ENCODE measurements at regions not wholly inside any gene's neighbourhood (a gene's known extent, or its start where the extent isn't known, plus 50 kb on each side); places are given as distances from the start of the nearest gene placed in this dataset.

DNA sequence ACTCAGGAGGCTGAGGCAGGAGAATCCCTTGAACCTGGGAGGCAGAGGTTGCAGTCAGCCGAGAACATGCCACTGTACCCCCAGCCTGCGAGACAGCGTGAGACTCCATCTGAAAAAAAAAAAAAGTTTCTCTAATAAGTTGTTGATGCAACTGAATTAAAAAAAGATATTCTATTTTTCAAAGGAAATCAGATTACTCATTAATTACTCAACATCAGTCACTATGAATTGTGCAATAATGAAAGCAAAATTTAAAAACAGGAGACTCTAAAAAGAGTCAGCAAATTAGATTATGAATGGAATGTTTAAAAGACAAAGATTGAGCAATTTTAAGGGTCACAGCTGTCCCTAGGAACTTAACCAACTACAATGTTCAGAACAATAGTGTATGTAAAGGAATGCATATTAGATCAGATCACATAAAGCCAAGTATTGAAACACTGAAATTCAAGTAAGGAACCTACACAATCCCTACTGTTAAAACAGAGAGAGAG is 60.2 kb upstream of the SLC4A7 start:
- Histone ChIP-seq H3K4me3 (ENCODE audit: low read depth, low read length) (no peak overlapping the region), H3K27ac (peak overlapping the region; percentile 74), H3K27me3 (replicated peaks) (no peaks in the 10 kb centered on the region), H3K36me3 (replicated peaks) (no peaks in the 10 kb centered on the region)
- TF ChIP-seq CTCF (IDR thresholded peaks at IDR 0.05; ENCODE audit: low read depth, low read length, missing control alignments), result no peak
- in situ Hi-C loops (cut with HindIII; ENCODE audit: low pct_ligation_motif_present, low sequenced_read_pairs), result no loop called here
- no peak for DNase-seq

DNA sequence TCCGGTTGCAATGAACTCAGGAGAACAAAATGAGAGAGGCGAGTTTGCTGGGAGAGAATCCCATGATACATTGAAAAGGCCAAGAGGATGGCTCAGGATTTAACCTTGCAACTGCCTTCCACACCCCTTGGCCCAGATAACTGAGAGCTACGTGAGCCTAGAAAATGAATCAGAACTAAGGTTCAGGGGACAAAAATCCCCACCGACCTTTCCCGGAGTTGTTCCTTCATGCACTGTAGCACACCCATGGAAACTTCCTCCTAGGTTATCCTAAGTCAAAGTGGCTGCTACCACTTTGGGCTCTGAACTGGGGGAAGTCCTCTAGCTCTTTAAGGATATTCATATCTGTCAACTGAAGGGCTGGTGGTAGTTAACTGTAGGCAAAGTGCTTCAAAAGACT is 58.3 kb upstream of the SLC4A7 start:
- no peaks in the 10 kb centered on the region for H3K27me3 ChIP-seq (replicated peaks)
- TF ChIP-seq CTCF (IDR thresholded peaks at IDR 0.05; ENCODE audit: low read depth, low read length, missing control alignments), result no peak
- in situ Hi-C loops (cut with HindIII; ENCODE audit: low pct_ligation_motif_present, low sequenced_read_pairs), result no loop called here
- H3K36me3 ChIP-seq (replicated peaks), result no peaks in the 10 kb centered on the region
- H3K27ac ChIP-seq, result no peak overlapping the region
- no peak for DNase-seq
- no peak overlapping the region for H3K4me3 ChIP-seq (ENCODE audit: low read depth, low read length)

- TF ChIP-seq CTCF (IDR thresholded peaks at IDR 0.05; ENCODE audit: low read depth, low read length, missing control alignments), result no peak
- Histone ChIP-seq H3K27ac (no peak overlapping the region), H3K27me3 (replicated peaks) (no peaks in the 10 kb centered on the region), H3K4me3 (ENCODE audit: low read depth, low read length) (no peak overlapping the region), H3K36me3 (replicated peaks) (no peaks in the 10 kb centered on the region)
- no peak for DNase-seq
- in situ Hi-C loops (cut with HindIII; ENCODE audit: low pct_ligation_motif_present, low sequenced_read_pairs), result no loop called here
These were observed 56.0 kb upstream of the SLC4A7 start for GRCh38 chr3:27540231-27540630.

DNA sequence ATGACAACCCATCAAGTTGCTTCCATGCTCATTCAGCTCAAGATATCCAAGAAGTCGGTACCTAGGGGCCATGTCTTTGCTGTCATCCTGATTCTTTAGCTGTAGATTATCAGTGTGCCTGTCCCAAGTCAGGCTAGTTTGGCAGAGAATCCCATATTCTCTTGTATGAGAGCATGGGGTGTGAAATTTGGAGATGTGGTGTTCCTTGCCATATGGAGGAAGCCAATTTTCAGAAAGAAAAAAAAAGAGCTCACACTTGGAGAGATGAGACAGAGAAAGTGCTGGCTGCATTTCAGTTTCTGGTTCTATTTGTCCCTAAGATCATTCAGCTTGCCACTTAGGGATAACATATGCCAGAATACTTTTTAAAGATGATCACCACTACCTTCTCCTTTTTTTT is 52.3 kb upstream of the SLC4A7 start:
- no peak for DNase-seq
- Histone ChIP-seq H3K27me3 (replicated peaks) (no peaks in the 10 kb centered on the region), H3K4me3 (ENCODE audit: low read depth, low read length) (no peak overlapping the region), H3K27ac (no peak overlapping the region), H3K36me3 (replicated peaks) (no peaks in the 10 kb centered on the region)
- TF ChIP-seq CTCF (IDR thresholded peaks at IDR 0.05; ENCODE audit: low read depth, low read length, missing control alignments), result no peak
- in situ Hi-C loops (cut with HindIII; ENCODE audit: low pct_ligation_motif_present, low sequenced_read_pairs), result no loop called here

DNA sequence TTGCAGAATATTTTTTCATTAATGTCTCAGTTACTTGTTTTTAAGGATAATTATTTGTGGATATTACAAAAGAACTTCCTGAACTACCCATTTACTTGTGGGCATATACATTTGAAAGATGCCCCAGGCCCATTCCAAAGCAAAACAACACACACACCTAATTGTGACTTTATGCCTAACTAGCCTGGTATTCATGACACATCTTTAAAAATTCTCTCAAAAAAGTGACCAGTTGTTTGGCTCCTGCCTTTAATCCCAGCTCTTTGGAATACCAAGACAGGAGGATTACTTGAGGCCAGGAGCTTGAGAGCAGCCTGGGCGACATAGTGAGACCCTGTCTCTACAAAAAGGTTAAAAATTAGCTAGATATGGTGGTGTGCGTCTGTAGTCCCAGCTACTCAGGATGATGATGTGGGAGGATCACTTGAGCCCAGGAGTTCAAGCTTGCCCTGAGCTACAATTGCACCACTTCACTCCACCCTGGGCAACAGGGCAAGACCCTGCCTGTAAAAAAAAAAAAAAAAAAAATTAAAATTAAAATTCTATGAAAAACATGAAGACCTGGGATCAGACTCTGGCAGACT is 51.7 kb upstream of the SLC4A7 start:
- in situ Hi-C loops (cut with HindIII; ENCODE audit: low pct_ligation_motif_present, low sequenced_read_pairs), result no loop called here
- Histone ChIP-seq H3K27ac (peak overlapping the region; percentile 91), H3K4me3 (ENCODE audit: low read depth, low read length) (no peak overlapping the region), H3K27me3 (replicated peaks) (no peaks in the 10 kb centered on the region), H3K36me3 (replicated peaks) (no peaks in the 10 kb centered on the region)
- DNase-seq, result no peak
- TF ChIP-seq CTCF (IDR thresholded peaks at IDR 0.05; ENCODE audit: low read depth, low read length, missing control alignments), result no peak
